Fibroblast of skin of right biceps (primary cell): ENCODE measurements at regions not wholly inside any gene's neighbourhood (a gene's known extent, or its start where the extent isn't known, plus 50 kb on each side); places are given as distances from the start of the nearest gene placed in this dataset.
"Not testable (repeated sequence)": the region's sequence is repeated elsewhere in the genome, so short reads cannot be mapped to it uniquely, and the experiment has no call there.

Source experiments
- DNase-seq: peaks from one replicate; pipeline ENCODE4 v3.0.0-alpha.2; 2013

DNA sequence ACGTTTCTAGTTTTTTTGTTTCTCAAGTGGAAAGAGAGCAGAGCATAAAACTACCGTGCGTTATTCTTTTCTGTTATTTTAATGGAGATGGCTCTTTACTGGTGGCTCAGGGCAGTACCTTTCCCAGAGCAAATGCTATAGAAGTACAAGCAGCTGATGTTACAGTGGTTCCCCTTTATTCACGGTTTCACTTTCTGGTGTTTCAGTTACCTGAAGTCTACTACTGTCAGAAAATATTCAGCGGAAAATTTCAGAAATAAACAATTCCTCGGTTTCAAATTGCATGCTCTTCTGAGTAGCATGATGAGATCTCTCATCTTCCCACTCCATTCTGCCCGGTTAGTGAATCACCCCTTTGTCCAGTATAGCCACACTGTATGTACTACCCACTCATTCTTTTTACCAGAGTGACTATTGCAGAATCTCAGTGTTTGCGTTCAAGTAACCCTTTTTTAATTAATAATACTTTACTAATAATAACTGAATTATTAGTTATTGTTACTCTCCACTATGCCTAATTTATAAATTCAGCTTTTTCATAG is 597.5 kb upstream of the ROBO2 start:
- DNase-seq, result no peak

DNA sequence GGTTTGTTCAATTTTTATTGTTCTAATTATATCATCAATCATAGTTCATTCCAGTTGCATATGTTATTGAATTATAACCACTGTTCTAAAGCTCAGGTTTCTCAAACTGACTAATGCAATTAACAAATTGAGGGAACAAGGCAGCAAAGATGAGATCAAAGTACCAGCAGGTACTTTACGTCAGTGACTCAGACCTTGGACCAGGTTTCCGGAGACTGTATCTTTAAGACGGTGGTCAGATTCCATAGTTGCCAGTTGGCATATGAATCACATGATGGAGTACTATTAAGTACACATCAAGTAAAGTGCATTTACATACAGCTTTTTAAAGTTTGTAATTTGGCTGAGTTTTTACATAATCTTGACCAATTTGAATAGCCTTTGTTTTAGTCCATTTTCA is 583.6 kb upstream of the ROBO2 start:
- DNase-seq, result no peak

DNA sequence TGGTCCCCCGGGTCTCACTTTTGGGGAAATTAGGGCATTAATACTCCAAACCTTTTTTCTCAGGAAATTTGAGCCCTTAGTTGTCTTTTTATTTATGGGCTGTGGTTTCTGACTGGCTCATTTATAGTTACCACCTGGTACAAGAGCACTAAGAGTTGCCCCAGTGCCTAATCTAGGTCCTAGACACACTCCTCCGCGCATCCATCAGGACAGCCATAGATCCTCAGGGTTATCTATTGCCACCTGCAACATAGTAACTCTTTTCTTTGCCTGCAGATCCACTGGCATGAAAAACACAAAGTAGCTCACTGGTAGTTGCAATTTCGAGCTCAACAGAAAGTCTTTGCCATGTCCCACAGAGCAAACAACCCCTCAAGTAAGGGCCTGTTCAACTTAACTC is 576.4 kb upstream of the ROBO2 start:
- DNase-seq, result no peak

DNA sequence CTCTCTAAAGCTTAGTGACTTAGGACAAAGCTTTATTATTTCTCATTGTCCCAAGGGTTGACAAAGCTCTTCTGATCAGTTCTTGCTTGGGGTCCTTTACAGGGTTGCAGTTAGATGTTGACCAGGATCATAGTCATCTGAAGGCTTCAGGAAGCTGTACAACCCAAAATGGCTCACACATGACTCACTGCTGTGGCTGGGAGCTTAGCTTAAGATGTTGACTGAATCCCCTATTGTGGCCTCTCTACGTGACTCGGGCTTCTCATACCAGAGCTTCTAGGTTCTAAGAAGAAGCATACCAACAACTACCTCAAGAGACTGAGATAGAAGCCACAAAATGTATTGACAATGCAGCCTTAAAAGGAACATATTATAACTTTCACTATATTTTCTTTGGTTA is 569.6 kb upstream of the ROBO2 start:
- DNase-seq, result peak; percentile 87

DNA sequence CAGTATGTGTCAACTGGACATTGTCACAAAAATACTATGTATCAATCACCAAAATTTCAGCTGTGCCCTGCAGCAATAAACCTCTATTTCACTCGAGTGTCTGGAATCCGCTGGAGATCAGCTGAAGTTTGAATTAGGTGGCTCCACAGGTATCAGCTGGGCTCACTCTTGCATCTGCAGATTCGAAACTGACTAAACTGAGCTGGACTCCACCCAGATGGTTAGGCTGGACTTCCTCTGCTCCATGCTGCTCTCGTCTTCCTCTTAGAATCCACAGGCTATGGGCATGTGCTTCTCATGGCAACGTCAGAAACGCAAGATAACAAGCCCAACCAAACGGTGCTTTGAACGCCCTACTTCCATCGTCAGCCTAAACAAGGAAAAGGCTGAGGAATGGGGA is 565.3 kb upstream of the ROBO2 start:
- DNase-seq, result no peak

DNA sequence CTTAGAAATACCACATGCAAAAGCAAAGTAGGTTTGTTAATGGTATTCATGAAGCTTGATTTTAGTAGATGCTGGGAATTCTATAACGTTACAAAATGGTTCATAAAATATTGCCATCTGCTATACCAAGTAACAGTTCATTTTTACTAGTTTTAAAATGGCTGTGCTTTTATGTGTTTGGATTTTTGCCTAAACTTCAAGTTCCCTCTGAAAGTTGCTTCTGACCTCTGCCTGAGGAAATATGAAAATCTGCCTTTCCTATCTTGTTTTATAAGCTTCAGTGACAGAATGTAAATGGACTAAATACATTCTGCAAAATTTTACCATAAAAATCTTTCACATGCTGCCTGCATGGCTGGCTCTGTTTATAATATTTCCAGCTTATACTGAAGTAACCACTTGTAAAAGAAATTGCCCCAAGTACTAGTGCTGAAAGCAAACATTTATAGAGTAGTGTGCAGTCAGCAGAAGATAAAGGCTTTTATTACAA is 560.7 kb upstream of the ROBO2 start:
- DNase-seq, result no peak

DNA sequence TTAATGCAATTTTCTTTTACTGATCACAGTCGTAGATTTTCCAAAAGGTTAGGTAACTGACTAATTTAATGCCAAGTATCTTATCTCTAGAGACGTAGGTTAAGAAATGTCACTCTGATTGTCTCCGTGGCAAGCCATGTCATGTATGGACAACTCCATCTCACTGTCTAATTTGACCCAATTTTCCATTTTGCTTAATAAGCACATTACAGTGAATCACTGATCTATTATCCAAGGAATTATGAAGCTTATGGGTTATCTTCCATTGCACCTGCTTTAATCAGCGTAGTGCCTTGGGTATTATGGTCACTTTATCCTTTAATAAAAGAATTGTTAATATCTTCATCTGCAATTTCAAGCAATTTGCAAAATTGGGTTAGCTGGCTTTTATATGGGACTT is 557.4 kb upstream of the ROBO2 start:
- no peak for DNase-seq

DNA sequence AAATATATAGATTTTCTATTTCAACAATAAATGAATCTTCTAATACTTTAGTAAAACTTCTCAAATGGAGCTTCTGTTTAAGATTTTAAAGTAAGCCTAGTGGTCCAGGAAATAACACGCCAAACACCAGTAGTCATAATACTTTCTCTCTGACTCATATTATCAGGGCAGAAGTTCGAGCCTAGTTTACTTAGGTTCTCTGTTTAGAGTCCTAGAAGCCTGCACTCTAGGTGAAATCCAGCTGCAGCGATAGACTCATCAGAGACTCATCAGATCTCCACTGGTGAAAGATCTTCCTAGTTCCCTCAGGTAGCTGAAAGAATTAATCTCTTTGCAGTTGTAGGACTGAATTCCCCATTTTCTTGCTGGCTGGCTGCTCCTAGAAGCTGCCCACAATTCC is 552.5 kb upstream of the ROBO2 start:
- DNase-seq, result peak; percentile 36

DNA sequence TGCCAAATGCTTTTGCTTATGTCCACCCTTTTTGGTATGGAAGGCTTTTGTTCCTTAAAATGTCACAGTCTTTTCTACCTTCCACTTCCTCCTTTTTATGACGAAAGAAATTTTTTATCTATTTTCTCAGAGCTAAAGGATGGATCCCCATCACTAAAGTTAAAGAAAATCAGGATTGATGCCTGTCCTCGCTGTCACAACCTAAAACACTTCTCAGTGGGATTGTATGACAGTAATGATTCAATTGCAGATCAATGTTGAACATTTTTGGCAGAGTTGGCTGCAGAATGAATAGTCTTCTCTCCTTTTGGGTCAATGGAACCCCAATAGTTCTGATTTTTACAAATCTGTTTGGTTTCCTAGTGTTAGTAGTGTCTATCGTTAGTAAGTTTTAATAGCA is 549.8 kb upstream of the ROBO2 start:
- no peak for DNase-seq

DNA sequence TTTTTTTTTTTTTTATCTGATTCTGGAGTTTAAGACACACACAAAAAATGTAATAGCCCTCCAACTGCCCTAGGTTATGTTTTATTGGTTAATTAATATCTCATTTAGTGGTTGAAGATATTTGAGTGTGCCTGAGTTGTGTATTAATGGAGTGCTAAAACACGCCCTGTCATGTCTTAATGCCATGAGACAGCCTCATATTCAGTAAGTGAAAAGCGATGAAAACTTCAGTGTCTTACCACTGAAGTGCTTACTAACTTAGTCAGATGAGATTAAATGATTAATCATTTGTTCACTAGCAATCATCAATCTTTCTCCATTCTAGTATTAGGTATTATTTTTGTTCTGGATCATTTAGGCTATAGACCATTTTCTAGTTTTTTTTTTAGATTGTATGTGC is 544.7 kb upstream of the ROBO2 start:
- DNase-seq, result peak; percentile 12

DNA sequence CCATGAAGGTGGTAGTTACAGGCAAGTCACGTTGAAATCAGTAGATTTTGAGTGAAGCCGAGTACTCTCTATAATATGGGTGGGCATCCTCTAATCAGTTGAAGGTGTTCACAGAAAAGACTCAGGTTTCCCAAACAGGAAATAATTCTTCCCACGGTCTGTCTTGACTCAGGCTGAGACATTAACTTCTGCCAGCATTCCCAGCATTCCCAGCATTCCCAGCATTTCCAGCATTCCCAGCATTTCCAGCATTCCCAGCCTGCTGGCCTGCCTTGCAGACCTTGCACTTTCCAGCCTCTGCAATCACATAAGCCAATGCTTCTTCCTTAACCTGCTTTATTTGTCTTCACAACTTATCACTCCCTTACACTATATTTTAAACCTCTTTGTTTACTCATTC is 542.3 kb upstream of the ROBO2 start:
- DNase-seq, result peak; percentile 71

DNA sequence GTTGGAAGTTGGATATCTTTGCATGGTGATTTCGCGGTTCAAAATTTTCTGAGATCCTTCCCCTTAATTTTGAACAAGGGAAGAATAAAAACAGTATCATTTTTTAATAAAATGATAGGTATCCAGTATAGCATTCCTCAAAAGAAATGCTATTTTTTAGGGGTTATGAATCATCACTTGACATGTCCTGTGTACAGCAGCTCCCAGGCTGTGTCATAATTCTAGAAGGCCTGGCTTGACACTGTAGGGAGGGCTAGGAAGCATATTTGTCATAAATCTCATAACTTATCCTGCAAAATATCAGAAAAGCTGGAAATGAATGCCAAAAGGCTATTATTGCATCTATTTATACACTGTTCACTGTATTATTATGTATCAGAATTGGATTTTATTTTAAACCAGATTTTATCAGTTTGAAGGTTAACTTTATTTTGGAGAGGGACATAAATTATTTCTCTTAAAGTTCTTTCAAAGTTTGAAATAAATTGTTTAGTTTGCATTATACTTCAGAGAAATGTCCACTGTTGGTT is 539.1 kb upstream of the ROBO2 start:
- peak; percentile 60 for DNase-seq

DNA sequence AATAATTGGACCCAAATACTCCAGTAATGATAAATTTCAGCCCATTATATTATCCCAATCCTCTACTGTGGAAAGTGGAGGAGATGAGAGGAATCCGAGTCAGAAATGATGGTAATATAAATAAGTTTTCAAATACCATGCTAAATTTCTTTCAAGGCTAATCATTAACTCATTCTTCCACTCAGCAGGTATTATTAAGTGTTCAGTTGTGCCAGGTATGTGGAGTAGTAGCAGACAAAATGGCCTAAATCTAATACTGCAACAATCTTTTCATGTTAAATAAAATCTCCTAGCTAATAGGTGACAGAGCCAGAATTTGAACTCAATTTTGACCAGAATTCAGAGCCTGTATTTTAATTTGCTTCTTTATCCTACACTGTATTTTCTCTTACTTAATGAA is 538.6 kb upstream of the ROBO2 start:
- DNase-seq, result no peak

DNA sequence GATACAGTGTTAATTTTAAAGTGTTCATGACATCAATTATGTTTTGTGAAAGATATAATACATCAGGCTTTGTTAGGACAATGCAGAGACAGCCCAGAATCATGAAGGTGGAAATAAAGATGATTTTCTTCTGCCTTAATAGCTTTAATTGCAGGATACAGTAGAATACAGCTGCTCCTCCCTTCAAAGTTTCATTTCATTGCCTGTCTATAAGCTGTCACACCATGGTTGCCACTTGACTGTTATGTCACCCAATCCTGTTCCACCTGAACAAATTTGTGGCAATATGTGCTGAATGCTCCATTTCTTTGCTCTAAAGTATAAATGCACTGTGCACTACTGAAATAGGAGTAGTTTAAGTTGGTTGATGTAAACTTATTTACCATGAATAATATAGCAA is 537.8 kb upstream of the ROBO2 start:
- no peak for DNase-seq

DNA sequence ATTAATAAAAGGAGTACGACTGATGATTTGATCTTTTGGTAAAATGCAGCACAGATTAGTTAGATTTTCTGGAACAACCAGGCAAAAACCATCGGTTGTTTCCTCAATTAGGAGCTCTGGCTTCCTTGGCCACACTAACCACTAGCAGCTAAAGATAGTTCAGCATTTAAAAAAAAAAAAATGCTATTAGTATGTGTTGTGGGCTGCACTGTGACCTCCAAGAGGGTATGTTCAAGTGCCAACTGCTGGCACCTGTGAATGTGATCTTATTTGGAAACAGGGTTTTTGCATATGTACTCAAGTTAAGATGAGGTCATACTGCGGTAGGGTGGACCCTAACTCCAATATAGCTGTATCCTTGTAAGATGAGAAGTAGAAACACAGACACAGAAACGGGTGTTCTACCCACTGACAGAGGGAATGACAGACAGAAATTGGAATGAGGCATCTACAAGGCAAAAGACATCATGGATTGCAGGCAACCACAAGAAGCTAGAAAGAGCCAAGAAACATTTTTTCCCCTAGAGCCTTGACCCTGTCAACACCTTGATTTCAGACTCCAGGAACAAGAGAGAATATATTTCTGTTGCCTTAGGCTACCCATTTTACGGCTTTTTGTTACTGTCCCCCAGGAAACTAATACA is 534.6 kb upstream of the ROBO2 start:
- peak; percentile 51 for DNase-seq

DNA sequence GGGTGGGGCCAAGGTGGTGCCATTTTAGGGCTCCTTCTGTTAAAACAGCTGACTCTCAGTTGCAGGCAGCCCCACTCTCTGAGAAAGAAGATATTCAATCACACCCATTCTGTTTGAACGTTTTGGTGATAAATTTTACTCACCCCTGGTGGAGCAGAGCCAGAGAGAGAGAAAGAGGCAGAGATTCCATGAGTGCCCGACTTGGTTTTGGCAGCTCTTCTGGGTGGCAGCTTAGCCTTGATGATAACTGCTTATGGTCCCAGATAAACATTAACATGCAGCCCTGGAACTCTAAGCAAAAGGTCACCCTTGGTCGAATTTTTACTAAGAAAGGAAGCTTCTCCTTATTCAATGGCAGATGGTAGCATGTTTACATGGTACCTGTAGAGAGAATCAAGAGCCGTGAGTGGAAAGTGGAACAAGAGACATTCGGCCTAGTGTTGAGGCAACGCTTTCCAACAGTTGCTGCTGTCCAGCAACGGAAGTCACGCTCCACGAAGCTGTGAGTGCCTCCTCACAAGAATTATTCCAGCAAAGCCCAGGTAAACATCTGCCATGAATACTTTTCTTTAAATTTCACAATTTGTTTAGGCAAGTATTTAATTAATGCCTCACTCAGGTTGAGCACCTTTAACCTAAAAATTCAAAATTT is 530.6 kb upstream of the ROBO2 start:
- DNase-seq, result no peak

DNA sequence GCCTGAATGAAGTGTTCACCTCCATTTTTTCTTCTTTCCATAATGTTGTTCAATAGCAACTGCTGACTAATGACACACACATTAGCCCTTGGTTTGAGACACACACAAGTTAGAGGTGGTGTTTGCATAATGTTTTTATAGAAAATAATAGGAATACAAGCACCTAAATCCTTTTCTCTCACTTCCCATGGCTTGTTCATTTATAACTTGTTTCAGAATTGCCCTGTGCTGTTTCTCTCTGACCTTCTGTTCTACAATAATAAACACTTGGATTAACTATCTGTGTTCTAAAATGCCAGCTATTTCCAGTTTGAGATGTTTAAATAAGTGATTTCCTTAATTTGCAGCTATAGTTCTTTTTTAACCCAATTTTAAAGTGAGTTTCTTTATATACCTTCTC is 525.1 kb upstream of the ROBO2 start:
- no peak for DNase-seq

DNA sequence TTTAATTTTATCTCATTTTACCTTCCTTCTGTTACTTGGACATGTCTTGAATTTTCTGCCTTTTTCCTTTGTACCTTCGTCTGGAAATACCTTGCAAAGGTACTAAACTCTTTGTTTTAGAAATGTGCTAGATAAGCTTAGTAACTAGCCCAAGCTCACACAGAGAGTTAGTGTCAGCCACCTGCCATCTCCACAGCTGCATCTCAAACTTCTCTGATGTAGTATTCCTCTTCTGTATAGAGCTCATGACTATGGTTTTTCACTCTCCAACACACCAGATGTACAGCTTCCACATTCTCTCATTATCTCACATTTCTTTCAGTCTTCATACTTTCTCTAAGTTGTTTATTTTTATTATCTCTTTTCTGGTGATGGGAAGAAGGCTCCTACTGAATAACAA is 516.6 kb upstream of the ROBO2 start:
- no peak for DNase-seq

DNA sequence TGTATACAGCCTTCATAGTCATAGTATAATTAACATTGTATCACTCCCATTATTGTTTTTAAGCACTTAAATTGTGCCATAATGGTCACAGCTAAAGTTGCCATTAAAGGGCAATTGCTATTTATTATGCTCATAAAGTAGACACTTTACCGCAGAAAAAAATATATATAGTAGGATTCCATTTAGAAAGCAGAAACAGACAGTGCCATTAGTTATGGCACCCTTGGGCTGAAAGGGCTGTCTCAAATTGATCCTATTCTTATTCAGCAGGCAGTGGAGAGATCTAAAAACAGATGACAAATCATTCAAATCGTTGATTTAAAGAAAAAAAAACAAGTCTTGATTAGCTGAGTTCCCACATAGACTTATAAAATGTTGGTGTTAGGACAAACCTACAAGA is 514.2 kb upstream of the ROBO2 start:
- no peak for DNase-seq

DNA sequence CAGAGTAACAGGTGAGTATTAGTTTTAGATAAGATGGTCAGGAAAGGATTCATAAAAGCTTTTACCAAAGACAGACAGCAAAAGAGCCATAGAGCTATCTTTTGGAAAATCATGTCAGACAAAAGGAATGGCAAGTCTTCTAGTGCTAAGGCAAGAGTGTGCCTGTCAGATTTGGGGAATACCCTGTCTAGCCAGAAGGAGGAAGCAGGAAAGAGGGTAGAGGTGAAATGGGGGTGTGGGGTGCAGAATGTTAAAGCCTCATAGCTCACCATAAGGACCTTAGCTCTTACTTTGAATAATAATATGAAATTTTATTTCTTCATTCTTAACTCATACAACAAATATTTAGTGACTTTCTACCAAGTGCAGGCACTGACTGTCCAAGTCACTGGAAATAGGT is 512.1 kb upstream of the ROBO2 start:
- no peak for DNase-seq

DNA sequence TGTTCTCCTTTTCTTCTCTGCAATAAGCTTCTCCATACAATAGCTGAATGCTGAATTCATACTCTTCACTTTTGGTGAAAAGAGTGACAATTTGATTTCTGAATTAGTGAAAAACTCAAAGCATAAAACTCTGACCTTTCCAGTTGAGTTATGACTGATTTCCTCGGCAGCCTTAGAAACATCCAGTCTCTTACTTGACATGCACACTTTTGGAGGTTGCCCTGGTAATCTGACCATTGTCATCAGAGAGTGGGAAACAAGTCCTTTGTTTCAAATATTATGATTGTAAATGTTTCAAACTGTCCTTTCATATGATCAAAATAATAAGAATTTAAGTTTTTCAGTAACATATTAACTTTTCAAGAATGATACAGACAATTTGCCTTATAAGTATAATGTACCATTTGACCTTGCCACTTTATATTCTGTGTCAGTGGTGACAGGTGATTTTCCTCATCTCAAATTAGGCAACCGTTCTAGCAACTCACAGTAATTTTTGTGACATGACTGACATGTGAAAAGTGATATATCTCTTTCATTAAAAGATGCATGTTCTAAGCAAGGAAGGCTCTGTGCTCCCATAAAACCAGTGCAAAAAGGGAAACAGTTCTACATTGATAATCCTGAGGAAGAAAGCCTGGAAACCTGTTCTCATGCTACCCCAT is 507.6 kb upstream of the ROBO2 start:
- DNase-seq, result no peak

DNA sequence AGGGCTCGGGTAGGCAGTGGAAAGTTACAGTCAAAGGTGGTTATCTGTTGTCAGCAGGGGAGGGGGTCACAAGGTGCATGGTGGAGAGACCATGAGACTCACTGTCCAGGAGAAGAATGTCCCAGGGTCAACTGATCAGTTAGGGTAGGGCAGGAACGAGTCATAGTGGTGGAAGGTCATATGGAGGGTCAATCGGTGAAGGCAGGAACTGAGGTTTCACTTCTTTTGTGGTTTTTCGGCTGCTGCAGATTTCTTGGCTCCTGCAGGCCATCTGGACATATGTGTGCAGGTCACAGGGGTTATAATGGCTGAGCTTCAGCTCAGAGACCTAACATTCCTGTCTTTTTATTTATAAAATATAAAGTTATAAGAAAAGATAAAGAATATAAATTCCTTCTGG is 506.2 kb upstream of the ROBO2 start:
- DNase-seq, result not testable (repeated sequence)

DNA sequence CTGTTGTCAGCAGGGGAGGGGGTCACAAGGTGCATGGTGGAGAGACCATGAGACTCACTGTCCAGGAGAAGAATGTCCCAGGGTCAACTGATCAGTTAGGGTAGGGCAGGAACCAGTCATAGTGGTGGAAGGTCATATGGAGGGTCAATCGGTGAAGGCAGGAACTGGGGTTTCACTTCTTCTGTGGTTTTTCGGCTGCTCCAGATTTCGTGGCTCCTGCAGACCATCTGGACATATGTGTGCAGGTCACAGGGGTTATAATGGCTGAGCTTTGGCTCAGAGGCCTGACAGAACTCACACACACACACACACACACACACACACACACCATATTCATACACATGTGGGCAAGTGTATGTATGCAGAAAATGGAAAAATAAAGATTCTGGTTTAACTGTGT is 502.0 kb upstream of the ROBO2 start:
- DNase-seq, result not testable (repeated sequence)

DNA sequence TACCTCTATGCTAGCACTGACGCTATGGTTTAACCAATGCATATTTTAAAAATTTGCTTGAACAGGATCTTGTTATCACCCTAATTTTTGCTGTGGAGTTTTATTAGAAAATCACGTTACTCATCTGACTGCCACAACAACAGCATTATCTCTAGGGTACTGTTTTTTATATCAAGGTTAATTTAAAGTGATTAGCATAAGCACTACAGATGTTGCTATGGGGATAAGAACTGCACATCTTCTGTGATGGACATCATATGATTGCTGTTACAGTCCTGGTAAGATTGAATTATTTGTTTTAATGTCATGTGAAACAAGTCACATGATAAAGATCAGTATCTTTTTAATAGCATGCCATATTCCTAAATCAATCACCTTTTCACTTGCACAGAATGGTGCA is 492.2 kb upstream of the ROBO2 start:
- DNase-seq, result no peak
